Heart left ventricle (tissue), 13 donors: ENCODE measurements at regions not wholly inside any gene's neighbourhood (a gene's known extent, or its start where the extent isn't known, plus 50 kb on each side); places are given as distances from the start of the nearest gene placed in this dataset.

ENCODE experiments used
- POLR2A ChIP-seq, 2 donors: fragments of 450-650 bp; IDR thresholded peaks; one replicate each; pipeline ENCODE4 v1.6.1; 2017; ENCODE audit warnings: antibody characterized with exemption in 2 of 2, mild to moderate bottlenecking in 2 of 2, moderate library complexity in 2 of 2
- TF ChIP-seq, protein P1 (sequence below), 12 donors: fragments of 200-600 bp; sonication (generic) in 4 of 12; IDR thresholded peaks; one replicate each; pipeline versions ENCODE4 v1.5.0 to v1.8.0; 2018 to 2022; ENCODE audit warnings: antibody characterized with exemption in 12 of 12, mild to moderate bottlenecking in 5 of 12
- donor health status: ischemic (EF 13 %, LVEDD 7.1; RV severe dilation, severe dysfunction).
- donor health status: DM: no; HTN: yes; CAD: no.
- donor health status: DM: no; HTN: no; CAD: no.
- donor health status: ischemic (EF 25% LVEDD 6.9; RV normal size, moderate dysfunction).
- donor health status: ischemic (EF 25% LVEDD 5.7; RV mildly dilated, moderate dysfunction).
- donor health status: ischemic (EF 35%, LVEDD 5.7; RV mildly dilated, moderate dysfunction).
- donor health status: nonischemic (EF 11% LVEDD 7.7; RV severe dilation, severe dysfunction).
- donor health status: DM: yes; HTN: yes; CAD: no.
- donor health status: PGD.
- donor health status: ischemic (EF 29% LVEDD 5.4; RV normal size, mild dysfunction).
- donor health status: nonischemic (EF 23%, LVEDD 6.1; RV moderate dilation, normal function).

DNA sequence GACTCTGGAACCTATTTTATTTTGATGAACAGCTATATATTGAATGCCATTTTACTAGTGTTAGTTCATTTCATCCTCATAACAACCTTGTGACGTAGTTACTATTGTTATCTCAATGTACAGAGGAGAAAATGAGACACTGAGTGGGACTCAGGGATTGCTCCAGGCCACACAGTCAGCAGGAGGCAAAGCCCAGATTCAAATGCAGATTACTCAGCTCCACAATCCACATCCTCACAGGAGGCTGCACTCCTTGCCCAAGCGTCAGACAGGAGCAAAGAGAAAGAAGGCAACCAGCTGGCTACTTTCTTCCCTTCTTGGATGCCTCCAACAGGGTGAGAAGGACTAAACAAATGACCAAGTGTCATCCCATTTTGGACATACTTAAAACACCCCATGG lies 92.0 kb upstream of the CCDC54 start:
- TF ChIP-seq POLR2A (IDR thresholded peaks at IDR 0.05) = no peak
- TF ChIP-seq, protein P1, sequence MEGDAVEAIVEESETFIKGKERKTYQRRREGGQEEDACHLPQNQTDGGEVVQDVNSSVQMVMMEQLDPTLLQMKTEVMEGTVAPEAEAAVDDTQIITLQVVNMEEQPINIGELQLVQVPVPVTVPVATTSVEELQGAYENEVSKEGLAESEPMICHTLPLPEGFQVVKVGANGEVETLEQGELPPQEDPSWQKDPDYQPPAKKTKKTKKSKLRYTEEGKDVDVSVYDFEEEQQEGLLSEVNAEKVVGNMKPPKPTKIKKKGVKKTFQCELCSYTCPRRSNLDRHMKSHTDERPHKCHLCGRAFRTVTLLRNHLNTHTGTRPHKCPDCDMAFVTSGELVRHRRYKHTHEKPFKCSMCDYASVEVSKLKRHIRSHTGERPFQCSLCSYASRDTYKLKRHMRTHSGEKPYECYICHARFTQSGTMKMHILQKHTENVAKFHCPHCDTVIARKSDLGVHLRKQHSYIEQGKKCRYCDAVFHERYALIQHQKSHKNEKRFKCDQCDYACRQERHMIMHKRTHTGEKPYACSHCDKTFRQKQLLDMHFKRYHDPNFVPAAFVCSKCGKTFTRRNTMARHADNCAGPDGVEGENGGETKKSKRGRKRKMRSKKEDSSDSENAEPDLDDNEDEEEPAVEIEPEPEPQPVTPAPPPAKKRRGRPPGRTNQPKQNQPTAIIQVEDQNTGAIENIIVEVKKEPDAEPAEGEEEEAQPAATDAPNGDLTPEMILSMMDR (IDR thresholded peaks at IDR 0.05) = no peak
